ENCODE measurements at regions not wholly inside any gene's neighbourhood (a gene's known extent, or its start where the extent isn't known, plus 50 kb on each side); places are given as distances from the start of the nearest gene placed in this dataset.

- H3K56ac ChIP-seq (ENCODE audit: extremely low read depth, insufficient read depth, low read length): no peak overlapping the region
- no peaks in the 10 kb centered on the region for H3K4me1 ChIP-seq (ENCODE audit: control insufficient read depth, insufficient read depth, low read length)
- H2AK9ac ChIP-seq (replicated peaks; ENCODE audit: low read depth, low read length, poor library complexity): no peak overlapping the region
- dilution Hi-C loops (cut with HindIII; ENCODE audit: low sequenced_read_pairs, unreplicated experiment): no loop called here
- ChIA-PET CTCF (no interaction called here), POLR2A (ENCODE audit: unreplicated experiment) (no interaction called here)
- H3K4me3 ChIP-seq (ENCODE audit: insufficient read depth, low read depth, low read length): no peak overlapping the region
- no peak overlapping the region for H2BK15ac ChIP-seq (ENCODE audit: low read depth, low read length)
- H4K8ac ChIP-seq (ENCODE audit: low read depth in 2 of 2, low read length in 2 of 2): no peak overlapping the region
- no peaks in the 10 kb centered on the region for H4K20me1 ChIP-seq (ENCODE audit: insufficient read depth, low read length)
- no peaks in the 10 kb centered on the region for H3K9me1 ChIP-seq (ENCODE audit: insufficient read depth, low read length)
- H2AFZ ChIP-seq (replicated peaks; ENCODE audit: low read length, poor library complexity): no peak overlapping the region
- H2BK120ac ChIP-seq (ENCODE audit: low read depth, low read length): no peak overlapping the region
- no peak overlapping the region for H4K5ac ChIP-seq (ENCODE audit: low read depth, low read length)
- H2BK5ac ChIP-seq (ENCODE audit: low read depth, low read length, poor library complexity, severe bottlenecking): no peak overlapping the region
- H2AK5ac ChIP-seq (ENCODE audit: low read depth, low read length): no peak overlapping the region
- H4K91ac ChIP-seq (ENCODE audit: insufficient read depth, low read depth, low read length): no peak overlapping the region
- H3K9ac ChIP-seq (ENCODE audit: low read depth, low read length): no peak overlapping the region
- H3K4ac ChIP-seq (ENCODE audit: low read depth, low read length): no peak overlapping the region
- no peak overlapping the region for H3K27ac ChIP-seq (ENCODE audit: insufficient read depth, low read length)
- H3K27me3 ChIP-seq (ENCODE audit: control insufficient read depth, insufficient read depth, low read length): no peaks in the 10 kb centered on the region
- H3K4me2 ChIP-seq (ENCODE audit: low read depth, low read length): no peak overlapping the region
- H3K14ac ChIP-seq (replicated peaks; ENCODE audit: low read depth, low read length): no peak overlapping the region
- no peaks in the 10 kb centered on the region for H3K9me3 ChIP-seq (ENCODE audit: control insufficient read depth, insufficient read depth, low read length)
- no peak overlapping the region for H2BK20ac ChIP-seq (ENCODE audit: low read depth, low read length)
- no peak for TF ChIP-seq MAZ (IDR thresholded peaks at IDR 0.05; ENCODE audit: borderline replicate concordance, low read depth, low read length)
- TF ChIP-seq CEBPB (IDR thresholded peaks at IDR 0.05; ENCODE audit: low read depth, low read length): no peak
- in situ Hi-C loops (cut with MboI; ENCODE audit: low sequenced_read_pairs): no loop called here
- no peaks in the 10 kb centered on the region for H3K36me3 ChIP-seq (ENCODE audit: control insufficient read depth, insufficient read depth, low read length)
- BruUV-seq (replicated peaks): no TSS peak
- no peaks in the 10 kb centered on the region for H3K79me1 ChIP-seq (ENCODE audit: low read depth in 1 of 2, low read length in 2 of 2)
- DNase-seq (no peak), ATAC-seq (ENCODE audit: low read depth) (no peak)
- no peak overlapping the region for H3K18ac ChIP-seq (ENCODE audit: low read depth, low read length)
- WGBS, 2 experiments (ENCODE audit: extremely low coverage in 2 of 2, insufficient read length in 1 of 2): no CpG with 5 or more reads among the region's 6 CpGs
- intact Hi-C loops (cut with micrococcal nuclease): no loop called here
- no peak overlapping the region for H3K23ac ChIP-seq (ENCODE audit: low read depth, low read length)
These were observed 763.8 kb downstream of the SLITRK5 start for GRCh38 chr13:88434953-88435352.

All from IMR-90 (cell line).